Lower lobe of right lung (tissue), 2 donors: ENCODE measurements at regions not wholly inside any gene's neighbourhood (a gene's known extent, or its start where the extent isn't known, plus 50 kb on each side); places are given as distances from the start of the nearest gene placed in this dataset.

ENCODE experiments used
- ATAC-seq, 2 donors: fragments of 200-7000 bp; cut with Tn5 transposase; one replicate each; pipeline ENCODE4 v1.9.1; 2020 to 2022; ENCODE audit warnings: mild to moderate bottlenecking in 2 of 2, moderate library complexity in 2 of 2
- DNase-seq: peaks from one replicate; pipeline ENCODE4 v3.0.0-alpha.2; 2020
- H3K27ac ChIP-seq: fragments of 200-600 bp; one replicate; pipeline ENCODE4 v1.8.0; 2022
- H3K27me3 ChIP-seq: fragments of 200-600 bp; one replicate; pipeline ENCODE4 v1.8.0; 2022; ENCODE audit warnings: low read depth
- H3K36me3 ChIP-seq: fragments of 200-600 bp; one replicate; pipeline ENCODE4 v1.8.0; 2022; ENCODE audit warnings: mild to moderate bottlenecking
- H3K4me1 ChIP-seq: fragments of 200-600 bp; one replicate; pipeline ENCODE4 v1.8.0; 2022
- H3K4me3 ChIP-seq: fragments of 200-600 bp; one replicate; pipeline ENCODE4 v1.8.0; 2022; ENCODE audit warnings: mild to moderate bottlenecking
- H3K9me3 ChIP-seq: fragments of 200-600 bp; one replicate; pipeline ENCODE4 v1.8.0; 2022
- intact Hi-C: fragments of 100-400 bp; cut with DNase I; formaldehyde crosslinking; loops from one replicate; pipeline ENCODE4 v1.11.0; 2022
- TF ChIP-seq, protein P1 (sequence below): fragments of 200-600 bp; IDR thresholded peaks from one replicate; pipeline ENCODE4 v1.8.0; 2022; ENCODE audit warnings: antibody characterized with exemption, mild to moderate bottlenecking
- donor health status: DM: no; HTN: yes; CAD: no; lungs with severe emphysema.

DNA sequence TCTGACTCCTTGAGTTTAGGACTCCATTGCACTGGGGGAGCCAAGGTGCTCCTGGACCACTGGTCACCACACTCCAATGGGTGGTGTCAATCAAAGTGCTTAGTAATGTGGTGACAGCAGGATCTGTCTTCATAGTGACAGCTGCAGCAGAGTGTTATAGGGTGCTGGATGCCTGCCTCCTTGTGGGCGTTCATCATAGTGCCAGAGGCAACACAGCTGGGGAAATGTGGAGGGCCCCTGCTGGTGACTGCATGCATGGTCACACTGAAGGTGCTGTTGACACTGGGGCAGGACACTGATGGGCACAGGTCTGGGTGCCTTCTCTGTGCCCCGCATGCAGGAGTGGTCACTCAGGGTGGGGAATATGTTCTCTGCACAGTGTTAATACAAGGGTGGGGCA, 177.5 kb upstream of the CDH8 start:
- DNase-seq: no peak

DNA sequence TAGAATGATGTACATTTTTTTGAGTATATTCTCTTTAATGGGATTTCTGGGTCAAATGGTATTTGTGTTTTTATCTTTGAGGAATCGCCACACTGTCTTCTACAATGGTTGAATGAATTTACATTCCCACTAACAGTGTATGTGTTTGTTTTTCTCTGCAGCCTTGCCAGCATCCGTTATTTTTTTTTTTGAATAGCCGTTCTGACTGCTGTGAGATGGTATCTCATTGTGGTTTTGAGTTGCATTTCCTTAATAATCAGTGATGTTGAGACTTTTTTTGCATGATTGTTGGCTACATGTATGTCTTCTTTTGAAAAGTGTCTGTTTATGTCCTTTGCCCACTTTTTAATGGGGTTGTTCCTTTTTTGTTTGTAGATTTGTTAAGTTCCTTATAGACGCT, 172.7 kb upstream of the CDH8 start:
- Histone ChIP-seq H3K27me3 (no peaks in the 10 kb centered on the region), H3K4me1 (no peaks in the 10 kb centered on the region), H3K36me3 (no peaks in the 10 kb centered on the region), H3K9me3 (no peaks in the 10 kb centered on the region), H3K27ac (no peak overlapping the region), H3K4me3 (no peak overlapping the region)
- intact Hi-C loops: no loop called here
- TF ChIP-seq, protein P1, sequence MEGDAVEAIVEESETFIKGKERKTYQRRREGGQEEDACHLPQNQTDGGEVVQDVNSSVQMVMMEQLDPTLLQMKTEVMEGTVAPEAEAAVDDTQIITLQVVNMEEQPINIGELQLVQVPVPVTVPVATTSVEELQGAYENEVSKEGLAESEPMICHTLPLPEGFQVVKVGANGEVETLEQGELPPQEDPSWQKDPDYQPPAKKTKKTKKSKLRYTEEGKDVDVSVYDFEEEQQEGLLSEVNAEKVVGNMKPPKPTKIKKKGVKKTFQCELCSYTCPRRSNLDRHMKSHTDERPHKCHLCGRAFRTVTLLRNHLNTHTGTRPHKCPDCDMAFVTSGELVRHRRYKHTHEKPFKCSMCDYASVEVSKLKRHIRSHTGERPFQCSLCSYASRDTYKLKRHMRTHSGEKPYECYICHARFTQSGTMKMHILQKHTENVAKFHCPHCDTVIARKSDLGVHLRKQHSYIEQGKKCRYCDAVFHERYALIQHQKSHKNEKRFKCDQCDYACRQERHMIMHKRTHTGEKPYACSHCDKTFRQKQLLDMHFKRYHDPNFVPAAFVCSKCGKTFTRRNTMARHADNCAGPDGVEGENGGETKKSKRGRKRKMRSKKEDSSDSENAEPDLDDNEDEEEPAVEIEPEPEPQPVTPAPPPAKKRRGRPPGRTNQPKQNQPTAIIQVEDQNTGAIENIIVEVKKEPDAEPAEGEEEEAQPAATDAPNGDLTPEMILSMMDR: no peak
- ATAC-seq: no peak
- DNase-seq: no peak

More for the DNA sequence above, 177.5 kb upstream of the CDH8 start:
- Histone ChIP-seq H3K27me3 (no peaks in the 10 kb centered on the region), H3K9me3 (no peaks in the 10 kb centered on the region), H3K27ac (no peak overlapping the region), H3K4me3 (no peak overlapping the region), H3K4me1 (no peaks in the 10 kb centered on the region), H3K36me3 (no peaks in the 10 kb centered on the region)
- TF ChIP-seq, protein P1: no peak
- peak in 1 of 2 donors; percentile 7 for ATAC-seq
- intact Hi-C loops: no loop called here

DNA sequence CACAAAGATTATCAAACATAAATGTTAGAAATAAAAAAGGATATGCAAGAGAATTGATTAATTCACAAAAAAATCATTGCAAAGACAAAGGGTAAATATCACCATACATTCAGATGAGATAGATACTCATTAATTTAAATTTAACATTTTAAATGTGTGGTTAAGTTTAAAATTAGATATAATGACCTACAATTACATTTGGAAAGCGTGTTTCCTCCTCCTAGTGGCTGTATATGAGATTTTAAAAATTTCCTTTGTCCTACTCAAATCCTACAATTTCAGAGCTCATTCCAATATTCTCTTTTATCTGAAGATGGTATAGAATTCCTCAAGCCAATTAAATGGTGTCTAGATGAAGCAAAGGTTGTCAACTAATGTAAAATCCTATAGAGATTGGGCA, 169.2 kb upstream of the CDH8 start:
- intact Hi-C loops: no loop called here
- DNase-seq (no peak), ATAC-seq (no peak)
- Histone ChIP-seq H3K27ac (no peak overlapping the region), H3K9me3 (no peaks in the 10 kb centered on the region), H3K27me3 (no peaks in the 10 kb centered on the region), H3K4me1 (no peaks in the 10 kb centered on the region), H3K36me3 (no peaks in the 10 kb centered on the region), H3K4me3 (no peak overlapping the region)
- TF ChIP-seq, protein P1: no peak

DNA sequence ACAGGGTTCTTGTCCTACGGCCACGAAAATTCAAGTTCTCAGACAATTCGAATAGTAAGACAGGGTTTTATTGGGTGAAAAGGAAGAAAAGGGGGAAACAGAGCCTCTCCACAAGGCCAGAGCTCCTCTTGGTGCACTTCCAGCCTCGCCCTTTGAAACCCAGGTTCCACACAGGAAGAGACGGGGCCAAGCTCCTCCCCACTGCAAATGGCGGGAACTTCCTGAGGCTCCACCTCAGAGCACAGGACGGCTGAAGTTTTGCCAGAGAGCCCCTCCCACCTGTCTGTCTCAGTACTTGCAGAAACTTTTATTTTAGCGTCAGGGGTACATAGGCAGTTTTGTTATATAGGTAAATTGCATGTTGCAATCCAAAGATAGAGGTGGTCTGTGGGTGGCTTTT, 165.7 kb upstream of the CDH8 start:
- TF ChIP-seq, protein P1: no peak
- ATAC-seq (no peak), DNase-seq (no peak)
- no peak overlapping the region for H3K27ac ChIP-seq
- no peak overlapping the region for H3K4me3 ChIP-seq
- H3K9me3 ChIP-seq: no peaks in the 10 kb centered on the region
- no peaks in the 10 kb centered on the region for H3K27me3 ChIP-seq
- intact Hi-C loops: no loop called here
- H3K4me1 ChIP-seq: no peaks in the 10 kb centered on the region
- H3K36me3 ChIP-seq: no peaks in the 10 kb centered on the region

DNA sequence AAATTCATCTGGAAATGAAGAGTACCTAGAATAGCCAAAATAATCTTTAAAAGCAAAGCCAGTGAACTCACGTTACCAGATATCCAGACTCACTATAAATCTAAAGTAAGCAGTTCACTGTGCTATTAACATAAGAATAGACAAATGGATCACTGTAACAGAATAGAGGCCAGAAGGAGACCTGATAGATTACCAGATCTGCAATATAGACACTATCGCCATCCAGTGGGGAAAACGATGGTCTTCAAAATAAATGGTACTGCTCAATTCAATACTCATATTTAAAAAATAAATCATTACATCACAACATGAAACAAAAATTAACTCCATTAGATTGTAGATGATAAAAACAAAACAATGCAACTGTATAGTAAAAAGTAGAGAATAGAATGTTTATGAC, 158.6 kb upstream of the CDH8 start:
- Histone ChIP-seq H3K9me3 (no peaks in the 10 kb centered on the region), H3K27ac (no peak overlapping the region), H3K27me3 (no peaks in the 10 kb centered on the region), H3K4me1 (no peaks in the 10 kb centered on the region), H3K4me3 (no peak overlapping the region), H3K36me3 (no peaks in the 10 kb centered on the region)
- DNase-seq (no peak), ATAC-seq (no peak)
- TF ChIP-seq, protein P1: no peak
- intact Hi-C loops: no loop called here

DNA sequence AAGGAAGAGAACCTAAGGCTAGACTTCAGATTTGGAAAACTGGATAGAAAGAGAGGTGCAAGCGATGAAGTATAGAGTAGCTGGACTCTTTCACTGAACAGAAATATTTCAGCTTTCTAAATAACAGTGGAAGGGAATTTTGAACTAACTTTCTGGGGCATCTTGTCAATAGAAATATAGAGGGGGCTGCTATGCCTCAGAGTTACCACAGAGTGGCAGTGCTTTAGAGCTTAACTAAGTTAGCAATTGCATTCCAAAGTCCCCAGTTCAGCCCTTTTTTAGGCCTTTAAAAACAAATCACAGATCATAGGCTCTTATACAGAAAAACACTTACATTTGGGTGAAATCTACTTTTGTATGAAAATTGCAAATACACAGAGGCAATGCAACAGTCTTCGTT, 154.2 kb upstream of the CDH8 start:
- Histone ChIP-seq H3K9me3 (no peaks in the 10 kb centered on the region), H3K27me3 (no peaks in the 10 kb centered on the region), H3K27ac (no peak overlapping the region), H3K4me3 (no peak overlapping the region), H3K4me1 (no peaks in the 10 kb centered on the region), H3K36me3 (no peaks in the 10 kb centered on the region)
- DNase-seq: no peak
- intact Hi-C loops: no loop called here
- TF ChIP-seq, protein P1: no peak
- no peak for ATAC-seq
